Activated CD8-positive, alpha-beta T cell treated with anti-CD3 and anti-CD28 coated beads for 36 hours (primary cell): ENCODE measurements at regions not wholly inside any gene's neighbourhood (a gene's known extent, or its start where the extent isn't known, plus 50 kb on each side); places are given as distances from the start of the nearest gene placed in this dataset.

Experiments
- ATAC-seq: fragments of 200-7000 bp; cut with Tn5 transposase; one replicate; pipeline ENCODE4 v1.10.0; 2021; ENCODE audit warnings: mild to moderate bottlenecking, moderate library complexity
- CTCF ChIA-PET: fragments of 350-600 bp; sonication (Branson Sonifier 250); formaldehyde crosslinking; loops from one replicate; lab custom pipeline; 2021; ENCODE audit warnings: antibody characterized with exemption; lab: Charles Lee
- POLR2A ChIA-PET: fragments of 350-600 bp; sonication (Branson Sonifier 250); formaldehyde crosslinking; loops from one replicate; lab custom pipeline; 2021; ENCODE audit warnings: antibody characterized with exemption; lab: Charles Lee
- DNase-seq: peaks from one replicate; pipeline ENCODE4 v3.0.0-alpha.2; 2020
- H3K27ac Mint-ChIP-seq: one replicate; pipeline ENCODE4 v1.8.0; 2021; ENCODE audit warnings: mild to moderate bottlenecking, mixed read lengths
- H3K27me3 Mint-ChIP-seq: one replicate; pipeline ENCODE4 v1.8.0; 2021; ENCODE audit warnings: mixed read lengths
- H3K36me3 Mint-ChIP-seq: one replicate; pipeline ENCODE4 v1.8.0; 2021; ENCODE audit warnings: low read depth, mixed read lengths
- H3K4me1 Mint-ChIP-seq: one replicate; pipeline ENCODE4 v1.8.0; 2021; ENCODE audit warnings: low read depth, mixed read lengths
- H3K4me3 Mint-ChIP-seq: one replicate; pipeline ENCODE4 v1.8.0; 2021; ENCODE audit warnings: mild to moderate bottlenecking, moderate library complexity, mixed read lengths
- H3K9me3 Mint-ChIP-seq: one replicate; pipeline ENCODE4 v1.8.0; 2021; ENCODE audit warnings: mixed read lengths
- intact Hi-C: fragments of 100-400 bp; cut with micrococcal nuclease; formaldehyde crosslinking; loops from one replicate; pipeline ENCODE4 v1.10.0; 2022
- TF ChIP-seq, protein P1 (sequence below): fragments of 200-600 bp; IDR thresholded peaks from one replicate; pipeline ENCODE4 v1.8.0; 2022; ENCODE audit warnings: antibody characterized with exemption, mild to moderate bottlenecking

- H3K36me3 Mint-ChIP-seq = no peaks in the 10 kb centered on the region
- no peak overlapping the region for H3K27ac Mint-ChIP-seq
- no peak overlapping the region for H3K4me3 Mint-ChIP-seq
- no peaks in the 10 kb centered on the region for H3K9me3 Mint-ChIP-seq
- CTCF ChIA-PET = no interaction called here
- no peaks in the 10 kb centered on the region for H3K4me1 Mint-ChIP-seq
- DNase-seq (no peak), ATAC-seq (no peak)
- TF ChIP-seq, protein P1, sequence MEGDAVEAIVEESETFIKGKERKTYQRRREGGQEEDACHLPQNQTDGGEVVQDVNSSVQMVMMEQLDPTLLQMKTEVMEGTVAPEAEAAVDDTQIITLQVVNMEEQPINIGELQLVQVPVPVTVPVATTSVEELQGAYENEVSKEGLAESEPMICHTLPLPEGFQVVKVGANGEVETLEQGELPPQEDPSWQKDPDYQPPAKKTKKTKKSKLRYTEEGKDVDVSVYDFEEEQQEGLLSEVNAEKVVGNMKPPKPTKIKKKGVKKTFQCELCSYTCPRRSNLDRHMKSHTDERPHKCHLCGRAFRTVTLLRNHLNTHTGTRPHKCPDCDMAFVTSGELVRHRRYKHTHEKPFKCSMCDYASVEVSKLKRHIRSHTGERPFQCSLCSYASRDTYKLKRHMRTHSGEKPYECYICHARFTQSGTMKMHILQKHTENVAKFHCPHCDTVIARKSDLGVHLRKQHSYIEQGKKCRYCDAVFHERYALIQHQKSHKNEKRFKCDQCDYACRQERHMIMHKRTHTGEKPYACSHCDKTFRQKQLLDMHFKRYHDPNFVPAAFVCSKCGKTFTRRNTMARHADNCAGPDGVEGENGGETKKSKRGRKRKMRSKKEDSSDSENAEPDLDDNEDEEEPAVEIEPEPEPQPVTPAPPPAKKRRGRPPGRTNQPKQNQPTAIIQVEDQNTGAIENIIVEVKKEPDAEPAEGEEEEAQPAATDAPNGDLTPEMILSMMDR = no peak
- no peaks in the 10 kb centered on the region for H3K27me3 Mint-ChIP-seq
- POLR2A ChIA-PET = no interaction called here
- intact Hi-C loops = no loop called here
These were observed 50.3 kb downstream of the BMAL2 start for GRCh38 chr12:27382924-27383323.

DNA sequence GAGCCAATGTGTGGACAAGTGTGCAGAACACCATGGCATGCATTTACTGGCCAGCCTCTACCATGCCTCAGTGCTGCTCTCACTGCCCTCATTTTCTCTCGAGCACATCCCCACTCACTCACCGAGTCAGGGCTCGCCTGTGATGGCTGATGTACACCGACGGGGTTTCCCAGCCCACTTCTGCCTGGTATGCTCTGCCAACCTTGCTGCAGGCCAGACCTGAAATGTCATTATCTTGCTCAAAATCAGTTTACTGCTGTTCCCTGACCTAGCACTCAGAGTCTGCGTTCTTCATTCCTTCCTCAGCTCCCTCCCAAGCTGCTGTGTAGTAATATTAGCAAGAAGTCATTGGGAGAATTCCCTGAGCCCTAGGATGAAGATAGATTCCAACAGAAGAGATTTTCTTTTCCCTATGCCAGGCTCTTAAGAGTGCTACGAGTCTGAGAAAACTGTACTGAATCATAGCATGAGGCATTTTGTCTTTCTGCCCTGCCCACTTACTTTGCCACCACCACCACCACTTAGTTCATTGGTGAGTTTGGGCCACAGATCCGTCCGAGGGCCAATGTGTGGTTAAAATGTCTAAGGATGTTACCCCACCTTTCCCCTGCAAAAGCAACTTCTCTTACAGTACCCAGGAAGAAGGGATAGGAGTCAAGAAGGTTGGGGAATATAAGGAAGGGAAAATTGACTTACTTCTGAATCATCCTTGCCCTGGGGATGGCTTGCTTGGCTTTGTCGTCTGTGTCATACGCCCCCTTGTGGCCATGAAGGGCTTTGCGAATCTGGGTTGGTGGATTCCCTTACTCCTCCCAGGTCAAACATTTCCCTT is 51.0 kb downstream of the BMAL2 start:
- CTCF ChIA-PET = interaction anchor here (0.8 to 2.2 kb wide), 19 partner anchors 8 to 852 kb away, joined by 3 to 8 read pairs (median 4); no protein-coding TSS in a partner anchor
- DNase-seq (peak; percentile 83), ATAC-seq (peak; percentile 72)
- intact Hi-C loops = no loop called here
- Mint-ChIP-seq H3K27me3 (peaks cover 3% of the 10 kb centered on the region), H3K9me3 (no peaks in the 10 kb centered on the region), H3K36me3 (no peaks in the 10 kb centered on the region), H3K27ac (no peak overlapping the region), H3K4me3 (no peak overlapping the region), H3K4me1 (no peaks in the 10 kb centered on the region)
- POLR2A ChIA-PET = no interaction called here
- TF ChIP-seq, protein P1 = peak; percentile 93

- H3K27ac Mint-ChIP-seq = no peak overlapping the region
- no peak for ATAC-seq
- ChIA-PET CTCF (interaction anchor here (0.8 to 2.2 kb wide), 28 partner anchors 9 to 852 kb away, joined by 3 to 8 read pairs (median 4); no protein-coding TSS in a partner anchor), POLR2A (no interaction called here)
- peaks cover 3% of the 10 kb centered on the region for H3K27me3 Mint-ChIP-seq
- no peak for DNase-seq
- no peaks in the 10 kb centered on the region for H3K9me3 Mint-ChIP-seq
- H3K4me3 Mint-ChIP-seq = no peak overlapping the region
- intact Hi-C loops = no loop called here
- H3K36me3 Mint-ChIP-seq = no peaks in the 10 kb centered on the region
- no peaks in the 10 kb centered on the region for H3K4me1 Mint-ChIP-seq
- TF ChIP-seq, protein P1 = peak; percentile 21
These were observed 51.6 kb downstream of the BMAL2 start for GRCh38 chr12:27384261-27384590.

DNA sequence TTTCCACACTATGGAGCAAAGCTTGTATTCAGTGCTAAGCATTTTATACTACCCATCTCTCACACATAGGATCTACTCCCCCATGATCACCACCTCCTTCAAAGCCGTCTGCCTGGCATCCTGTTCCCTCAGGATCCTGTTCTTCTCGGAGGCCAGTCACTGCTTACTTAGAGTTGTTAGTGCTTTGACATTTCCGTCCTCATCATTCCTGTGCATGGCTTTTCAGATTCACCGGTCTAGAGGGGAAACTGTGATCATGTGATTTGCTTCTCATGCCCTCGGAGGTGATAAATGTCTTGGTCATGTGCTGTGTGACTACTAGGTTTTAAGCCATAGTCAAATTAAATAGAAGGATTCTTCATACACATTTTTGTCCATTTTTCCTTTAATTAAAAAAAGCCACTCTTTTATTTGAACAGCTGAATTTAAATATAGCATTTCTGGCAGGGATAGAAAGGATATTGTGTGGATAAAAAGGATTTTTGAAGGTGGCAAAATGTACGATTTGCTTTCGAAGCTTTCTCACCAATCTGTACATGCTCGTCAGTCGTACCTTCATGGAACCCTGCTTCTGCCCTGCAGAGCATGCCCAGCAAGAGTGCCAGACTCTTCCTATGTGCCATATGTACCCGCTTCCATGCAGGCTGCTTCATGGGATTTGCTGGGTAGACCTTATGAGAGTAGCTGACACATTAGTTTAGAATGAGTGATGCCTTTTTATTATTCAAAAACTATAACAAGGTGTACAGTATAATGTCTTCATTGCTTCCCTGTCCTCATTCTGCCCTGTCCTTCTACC is 53.3 kb downstream of the BMAL2 start:
- TF ChIP-seq, protein P1 = no peak
- DNase-seq (no peak), ATAC-seq (no peak)
- no peaks in the 10 kb centered on the region for H3K4me1 Mint-ChIP-seq
- H3K27ac Mint-ChIP-seq = no peak overlapping the region
- H3K36me3 Mint-ChIP-seq = no peaks in the 10 kb centered on the region
- ChIA-PET CTCF (interaction anchor here (0.9 to 2.2 kb wide), 8 partner anchors 9 to 169 kb away, joined by 3 to 7 read pairs (median 4); no protein-coding TSS in a partner anchor), POLR2A (no interaction called here)
- intact Hi-C loops = no loop called here
- no peak overlapping the region for H3K4me3 Mint-ChIP-seq
- peaks cover 3% of the 10 kb centered on the region for H3K27me3 Mint-ChIP-seq
- no peaks in the 10 kb centered on the region for H3K9me3 Mint-ChIP-seq
